IPS DF 4.7 (cell line): ENCODE measurements at regions not wholly inside any gene's neighbourhood (a gene's known extent, or its start where the extent isn't known, plus 50 kb on each side); places are given as distances from the start of the nearest gene placed in this dataset.

Source experiments
- DNase-seq: peaks from one replicate; pipeline ENCODE4 v3.0.0-alpha.2; 2013; ENCODE audit warnings: low spot score; ENCODE audit errors: extremely low read depth

DNA sequence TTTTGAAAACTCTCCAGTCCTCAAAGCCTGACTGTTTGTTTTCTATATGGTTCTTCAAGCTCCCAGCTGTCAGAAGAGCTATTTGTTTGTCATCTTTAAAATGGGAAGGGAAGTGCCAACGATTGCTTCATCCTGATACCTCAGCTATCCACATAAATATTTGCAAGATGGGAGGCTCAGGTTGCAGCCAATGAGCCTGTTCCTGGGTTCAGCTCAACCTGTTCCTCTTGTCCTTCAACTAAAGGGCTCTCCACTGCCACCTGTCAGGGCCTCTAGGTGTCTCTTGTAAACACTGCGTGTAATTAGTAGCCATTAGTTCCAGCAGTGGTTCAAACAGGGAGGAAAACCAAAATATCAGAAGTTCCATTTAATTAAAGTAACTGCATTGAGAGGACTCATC is 445.1 kb downstream of the AJAP1 start:
- no peak for DNase-seq

- DNase-seq, result no peak
Measured at GRCh38 chr1:5098981-5099385, 444.6 kb downstream of the AJAP1 start.

GRCh38 chr1:5093042-5093441 is 438.6 kb downstream of the AJAP1 start:
- no peak for DNase-seq

DNA sequence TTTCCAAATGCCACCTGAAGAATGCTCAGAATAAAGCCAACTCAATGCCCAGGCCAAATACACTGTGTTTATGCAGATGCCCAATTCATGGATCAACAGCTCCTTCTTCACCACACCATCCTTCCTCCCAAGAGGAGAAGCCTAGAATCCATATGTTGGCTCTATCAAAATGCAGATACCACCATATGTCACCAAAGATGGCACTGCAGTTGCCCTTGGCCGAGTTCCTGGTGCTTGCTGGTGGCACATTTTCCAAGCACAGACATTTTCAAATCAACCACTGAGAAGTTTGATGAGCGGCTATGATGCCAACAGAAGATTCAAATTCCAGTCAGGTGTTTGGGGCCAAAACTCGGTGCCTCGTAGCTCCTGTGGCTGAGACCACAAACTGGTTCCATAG is 430.3 kb downstream of the AJAP1 start:
- DNase-seq, result no peak

GRCh38 chr1:5067246-5067645 is 412.8 kb downstream of the AJAP1 start:
- DNase-seq, result no peak

- no peak for DNase-seq
Measured at GRCh38 chr1:5053744-5054143, 399.3 kb downstream of the AJAP1 start.

- no peak for DNase-seq
Measured at GRCh38 chr1:5029136-5029535, 374.7 kb downstream of the AJAP1 start.

GRCh38 chr1:5012249-5012648 is 357.8 kb downstream of the AJAP1 start:
- no peak for DNase-seq

- DNase-seq, result no peak
Measured at GRCh38 chr1:5010656-5011055, 356.2 kb downstream of the AJAP1 start.

DNA sequence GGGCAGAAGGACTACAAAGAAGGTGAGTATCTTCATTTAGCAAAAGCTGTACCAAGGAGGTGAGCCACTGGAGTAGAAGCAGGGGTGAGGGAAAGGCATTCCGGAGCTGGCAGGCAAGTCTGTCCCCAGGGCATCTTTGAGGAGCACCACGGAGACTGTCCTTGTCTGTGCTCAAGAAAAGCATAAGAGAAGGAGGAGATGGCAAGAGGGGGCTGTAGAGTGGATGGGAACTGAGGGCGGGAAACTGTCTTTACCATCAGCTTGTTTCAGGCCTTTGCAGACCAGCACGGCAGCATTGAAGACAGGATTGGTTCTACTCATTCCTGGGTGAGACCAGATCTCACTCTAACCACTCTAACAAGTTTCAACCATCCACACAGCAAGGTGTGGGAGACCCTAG is 355.8 kb downstream of the AJAP1 start:
- DNase-seq, result no peak

DNA sequence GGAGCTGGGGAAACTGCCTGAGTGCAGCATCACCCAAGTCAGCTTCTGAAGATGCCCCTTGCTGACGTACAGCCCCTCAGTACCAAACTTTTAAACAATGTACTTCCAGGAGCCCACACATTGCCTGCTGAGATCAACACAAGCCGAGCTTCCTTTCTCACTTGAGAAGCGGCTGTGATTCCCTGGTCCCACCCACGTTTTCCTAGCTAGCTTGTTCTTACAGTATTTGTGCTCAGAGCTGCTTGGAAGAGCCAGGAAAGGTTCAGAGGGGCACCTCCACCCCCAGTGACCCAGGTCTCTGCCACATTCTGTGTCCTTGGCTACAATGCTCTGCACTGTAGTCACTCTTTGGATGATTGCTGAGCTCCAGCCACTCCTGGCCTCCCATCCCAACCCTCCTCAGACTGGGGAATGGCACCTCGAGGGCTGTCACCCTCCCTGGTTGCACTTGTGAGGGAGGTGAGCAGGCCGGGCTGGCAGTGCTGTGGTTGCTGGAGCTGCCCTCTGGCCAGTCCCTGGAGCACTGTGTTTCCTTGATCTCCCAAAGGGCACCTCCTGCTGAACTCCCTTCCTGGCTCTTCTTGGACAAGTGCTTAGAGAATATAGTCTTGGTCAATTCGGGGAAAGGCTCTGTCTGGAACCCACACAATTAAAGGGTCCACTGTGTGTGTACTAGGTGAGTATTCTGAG is 355.1 kb downstream of the AJAP1 start:
- no peak for DNase-seq

DNA sequence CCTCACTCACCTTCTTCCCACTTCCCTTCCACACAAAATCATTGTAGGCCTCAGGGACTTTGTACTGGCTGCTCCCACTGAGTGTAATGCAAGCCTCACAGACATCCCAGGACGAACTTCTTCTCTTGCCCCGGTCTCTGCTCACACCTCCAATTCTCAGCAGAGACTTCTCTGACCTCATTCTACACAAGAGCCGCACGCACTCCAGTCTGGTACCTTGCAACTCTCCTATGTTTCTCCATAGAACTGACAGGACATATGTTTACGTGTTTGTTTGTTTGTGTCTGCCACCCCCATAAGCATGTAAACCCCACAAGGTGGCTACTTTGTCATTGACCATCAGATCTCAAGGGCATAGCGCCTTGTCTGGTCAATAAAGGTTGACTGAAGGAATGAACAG is 350.8 kb downstream of the AJAP1 start:
- DNase-seq, result no peak

DNA sequence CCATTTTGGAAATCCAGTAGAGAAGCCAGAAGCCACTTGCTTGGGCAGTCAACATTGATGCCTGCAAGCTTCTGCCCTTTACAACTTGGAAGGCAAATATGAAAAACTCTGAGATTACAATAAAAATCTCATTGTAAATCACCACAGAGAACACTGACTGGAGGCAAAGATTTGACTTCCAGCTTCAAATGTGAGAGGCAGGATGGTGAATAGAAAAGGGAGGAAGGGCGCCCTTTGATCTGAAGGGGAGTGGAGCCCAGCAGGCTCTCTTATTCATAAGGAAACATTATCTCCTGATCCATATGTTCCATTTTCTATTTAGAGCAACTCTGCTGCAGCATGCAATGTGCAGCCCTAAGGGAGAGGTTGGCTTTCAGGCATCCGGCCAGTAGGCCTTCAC is 348.3 kb downstream of the AJAP1 start:
- no peak for DNase-seq

DNA sequence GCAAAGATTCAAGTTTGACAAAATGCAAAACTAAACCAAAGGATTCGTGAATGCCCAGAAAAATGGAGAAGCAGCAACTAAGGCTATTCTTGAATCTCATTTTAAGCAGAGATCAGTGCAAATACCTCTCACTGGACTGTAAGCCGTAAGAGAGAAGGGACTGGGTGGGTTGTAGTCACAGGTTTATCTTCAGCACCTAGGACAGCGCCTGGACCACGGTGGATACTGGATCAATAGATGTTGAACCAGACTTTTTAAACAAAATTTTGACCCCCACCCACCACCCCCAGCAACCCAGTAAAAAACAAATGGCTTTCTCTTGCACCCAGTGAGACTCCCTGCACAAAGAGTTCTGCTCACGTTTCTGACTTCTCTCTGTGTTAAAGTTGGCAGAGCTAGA is 347.1 kb downstream of the AJAP1 start:
- DNase-seq, result no peak

DNA sequence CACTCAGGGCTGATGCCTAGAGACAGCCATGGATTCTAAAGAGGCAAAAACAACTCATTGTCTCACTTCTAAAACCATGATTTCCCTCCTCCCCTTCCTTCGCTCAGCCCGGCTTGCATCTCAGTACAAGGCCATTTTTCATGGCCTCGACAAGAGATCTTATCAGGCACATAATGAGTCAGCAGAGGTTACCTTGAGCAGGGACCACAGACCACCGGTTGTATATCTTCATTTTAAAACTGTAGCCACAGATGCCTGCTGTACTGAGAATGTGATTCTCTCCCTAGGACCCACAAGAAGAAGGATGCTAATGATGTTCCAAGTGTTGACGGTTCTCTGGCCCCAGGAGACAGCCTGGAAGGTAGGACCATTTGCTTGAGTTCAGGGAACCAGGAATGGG is 331.9 kb downstream of the AJAP1 start:
- DNase-seq, result no peak

DNA sequence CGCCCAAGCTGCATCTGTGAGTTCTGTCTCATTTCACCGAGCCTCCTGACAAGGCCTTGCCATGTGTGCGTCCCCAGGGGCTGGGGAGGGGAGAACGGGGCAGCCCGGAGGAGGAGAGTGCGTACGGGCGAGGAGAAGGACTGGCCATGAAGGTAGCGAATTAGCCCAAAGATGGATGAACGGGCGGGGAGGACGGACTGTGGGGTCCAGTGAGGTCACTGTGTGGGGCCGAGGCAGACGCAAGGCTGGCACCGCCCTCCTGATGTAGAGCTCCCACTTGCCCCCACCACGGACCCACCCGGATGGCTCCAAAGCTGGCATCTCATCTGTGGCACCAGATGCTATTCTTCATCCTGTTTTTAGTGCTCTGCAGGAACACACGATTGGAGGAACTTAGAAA is 330.4 kb downstream of the AJAP1 start:
- no peak for DNase-seq

- no peak for DNase-seq
Measured at GRCh38 chr1:4980211-4980610, 325.8 kb downstream of the AJAP1 start.

- DNase-seq, result no peak
Measured at GRCh38 chr1:4978660-4979390, 324.4 kb downstream of the AJAP1 start.

- DNase-seq, result no peak
Measured at GRCh38 chr1:4977701-4978100, 323.3 kb downstream of the AJAP1 start.

- no peak for DNase-seq
Measured at GRCh38 chr1:4976859-4977440, 322.5 kb downstream of the AJAP1 start.

DNA sequence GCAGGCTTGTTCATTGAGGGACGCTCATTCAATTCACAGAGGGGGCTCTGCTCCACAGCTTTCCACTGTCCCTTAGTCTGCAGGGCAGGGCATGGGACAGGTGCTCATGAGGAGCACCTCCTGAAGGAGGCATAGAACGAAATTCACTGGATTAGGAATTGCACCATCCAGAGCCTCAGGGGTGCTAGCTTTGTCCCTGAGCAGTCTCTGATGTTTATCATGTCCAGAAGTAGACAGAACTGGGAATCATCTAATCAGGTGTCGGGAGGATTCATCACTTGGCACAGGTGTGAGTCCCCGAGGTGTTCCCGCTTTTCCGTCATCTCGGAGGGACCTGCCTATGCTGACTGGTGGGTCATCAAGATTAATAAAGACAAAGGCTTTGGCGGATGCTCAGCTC is 321.4 kb downstream of the AJAP1 start:
- DNase-seq, result no peak

GRCh38 chr1:4974981-4975685 is 320.7 kb downstream of the AJAP1 start:
- no peak for DNase-seq
